Vagina (tissue), 2 donors: ENCODE measurements at regions not wholly inside any gene's neighbourhood (a gene's known extent, or its start where the extent isn't known, plus 50 kb on each side); places are given as distances from the start of the nearest gene placed in this dataset.

Experiments
- DNase-seq, 2 donors: peaks; one replicate each; pipeline ENCODE4 v3.0.0-alpha.2; 2017; ENCODE audit errors: extremely low spot score in 2 of 2
- H3K27ac ChIP-seq: fragments of 200-600 bp; sonication (generic); one replicate; pipeline ENCODE4 v1.5.1; 2019
- H3K27me3 ChIP-seq: fragments of 200-600 bp; sonication (generic); one replicate; pipeline ENCODE4 v1.5.1; 2019
- H3K36me3 ChIP-seq, 2 donors: fragments of 200-600 bp; sonication (generic); one replicate each; pipeline ENCODE4 v1.5.1; 2017 to 2019
- H3K4me1 ChIP-seq: fragments of 200-600 bp; sonication (generic); one replicate; pipeline ENCODE4 v1.5.1; 2019
- H3K4me3 ChIP-seq, 2 donors: fragments of 200-600 bp; sonication (generic); 1 replicate in 1 of 2; 2 replicates in 1 of 2; pipeline ENCODE4 v1.5.1; 2016 to 2019
- H3K9me3 ChIP-seq: fragments of 200-600 bp; sonication (generic); one replicate; pipeline ENCODE4 v1.5.1; 2019
- POLR2A ChIP-seq, 2 donors: fragments of 450-650 bp; IDR thresholded peaks; one replicate each; pipeline ENCODE4 v1.6.1; 2017; ENCODE audit warnings: antibody characterized with exemption in 2 of 2, mild to moderate bottlenecking in 2 of 2, moderate library complexity in 2 of 2
- POLR2AphosphoS5 ChIP-seq, 2 donors: sonication (generic); formaldehyde crosslinking; IDR thresholded peaks; one replicate each; pipeline ENCODE4 v1.9.0; 2017; ENCODE audit warnings: antibody characterized with exemption in 2 of 2, mild to moderate bottlenecking in 2 of 2, low read depth in 1 of 2; ENCODE audit not compliant: insufficient read depth in 1 of 2
- intact Hi-C: fragments of 100-400 bp; cut with DNase I; formaldehyde crosslinking; loops from one replicate; pipeline ENCODE4 v1.15.1; 2023
- TF ChIP-seq, protein P1 (sequence below), 3 experiments: fragments of 450-650 bp in 2 of 3; fragments of 200-600 bp in 1 of 3; sonication (generic) in 1 of 3; IDR thresholded peaks; one replicate each; pipeline ENCODE4 v1.5.1; 2017 to 2019; ENCODE audit warnings: antibody characterized with exemption in 3 of 3, mild to moderate bottlenecking in 2 of 3, moderate library complexity in 2 of 3

DNA sequence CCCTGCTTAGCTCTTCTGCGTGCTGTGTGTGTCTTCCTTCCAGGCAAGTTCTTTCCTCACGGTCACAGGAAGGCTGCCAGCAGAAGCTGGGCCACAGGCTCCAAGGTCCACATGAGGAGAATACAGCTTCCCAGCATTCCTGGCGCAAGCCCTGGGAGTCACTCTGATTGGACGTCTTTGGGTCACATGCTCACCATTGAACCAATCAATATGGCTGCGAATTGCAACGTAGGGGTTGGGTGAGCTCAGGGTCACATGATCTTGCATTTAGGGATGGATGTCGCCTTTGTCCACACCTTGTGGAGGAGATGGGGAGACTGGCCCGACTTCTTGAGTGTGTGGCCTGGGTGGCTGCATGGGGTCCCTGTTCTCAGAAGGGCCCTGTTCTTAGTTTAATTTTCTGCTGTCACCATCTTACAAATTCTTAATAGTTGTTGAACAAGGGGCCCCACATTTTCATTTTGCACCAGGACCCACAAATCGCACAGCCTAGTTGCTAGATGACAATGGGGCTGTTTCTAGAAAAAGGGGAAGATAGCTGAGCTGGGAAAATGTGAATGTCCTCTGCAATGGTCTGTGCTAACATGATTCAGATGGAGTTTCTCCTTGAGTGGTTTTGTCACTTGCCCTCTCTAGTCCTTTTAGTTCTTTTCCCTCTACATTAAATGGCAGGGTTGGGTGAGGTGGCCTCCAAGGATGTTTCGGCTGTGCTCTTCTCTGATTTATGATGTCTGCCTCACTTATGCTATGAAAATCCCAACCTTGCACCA is 149.6 kb downstream of the CDH26 start:
- Histone ChIP-seq H3K9me3 (no peaks in the 10 kb centered on the region), H3K4me3 (no peak overlapping the region), H3K4me1 (no peaks in the 10 kb centered on the region), H3K27me3 (no peaks in the 10 kb centered on the region), H3K36me3 (no peaks in the 10 kb centered on the region), H3K27ac (no peak overlapping the region)
- TF ChIP-seq POLR2A (IDR thresholded peaks at IDR 0.05) (no peak), POLR2AphosphoS5 (IDR thresholded peaks at IDR 0.05; ENCODE audit: insufficient read depth in 1 of 2, low read depth in 1 of 2) (no peak)
- TF ChIP-seq, protein P1, sequence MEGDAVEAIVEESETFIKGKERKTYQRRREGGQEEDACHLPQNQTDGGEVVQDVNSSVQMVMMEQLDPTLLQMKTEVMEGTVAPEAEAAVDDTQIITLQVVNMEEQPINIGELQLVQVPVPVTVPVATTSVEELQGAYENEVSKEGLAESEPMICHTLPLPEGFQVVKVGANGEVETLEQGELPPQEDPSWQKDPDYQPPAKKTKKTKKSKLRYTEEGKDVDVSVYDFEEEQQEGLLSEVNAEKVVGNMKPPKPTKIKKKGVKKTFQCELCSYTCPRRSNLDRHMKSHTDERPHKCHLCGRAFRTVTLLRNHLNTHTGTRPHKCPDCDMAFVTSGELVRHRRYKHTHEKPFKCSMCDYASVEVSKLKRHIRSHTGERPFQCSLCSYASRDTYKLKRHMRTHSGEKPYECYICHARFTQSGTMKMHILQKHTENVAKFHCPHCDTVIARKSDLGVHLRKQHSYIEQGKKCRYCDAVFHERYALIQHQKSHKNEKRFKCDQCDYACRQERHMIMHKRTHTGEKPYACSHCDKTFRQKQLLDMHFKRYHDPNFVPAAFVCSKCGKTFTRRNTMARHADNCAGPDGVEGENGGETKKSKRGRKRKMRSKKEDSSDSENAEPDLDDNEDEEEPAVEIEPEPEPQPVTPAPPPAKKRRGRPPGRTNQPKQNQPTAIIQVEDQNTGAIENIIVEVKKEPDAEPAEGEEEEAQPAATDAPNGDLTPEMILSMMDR (IDR thresholded peaks at IDR 0.05): no peak
- no peak for DNase-seq
- intact Hi-C loops: no loop called here

DNA sequence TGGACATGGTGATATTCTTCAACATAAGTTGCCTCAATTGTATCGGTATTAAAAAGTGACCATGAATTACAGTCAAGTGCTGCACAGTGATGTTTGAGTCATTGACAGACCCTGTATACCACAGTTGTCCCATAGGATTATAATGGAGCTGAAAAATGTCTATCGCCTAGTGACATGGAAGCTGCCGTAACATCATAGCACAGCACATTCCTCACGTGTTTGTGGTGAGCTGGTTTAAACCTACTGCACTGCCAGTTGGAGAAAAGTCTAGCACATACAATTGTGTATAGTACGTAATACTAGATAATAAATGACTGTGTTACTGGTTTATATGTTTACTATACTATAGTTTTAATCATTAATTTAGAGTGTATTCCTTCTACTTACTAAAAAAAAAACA is 150.2 kb downstream of the CDH26 start:
- DNase-seq: no peak
- H3K36me3 ChIP-seq: no peaks in the 10 kb centered on the region
- H3K27me3 ChIP-seq: no peaks in the 10 kb centered on the region
- intact Hi-C loops: no loop called here
- no peaks in the 10 kb centered on the region for H3K4me1 ChIP-seq
- no peaks in the 10 kb centered on the region for H3K9me3 ChIP-seq
- no peak overlapping the region for H3K4me3 ChIP-seq
- H3K27ac ChIP-seq: no peak overlapping the region
- TF ChIP-seq, protein P1 (IDR thresholded peaks at IDR 0.05): no peak
- TF ChIP-seq POLR2A (IDR thresholded peaks at IDR 0.05) (no peak), POLR2AphosphoS5 (IDR thresholded peaks at IDR 0.05; ENCODE audit: insufficient read depth in 1 of 2, low read depth in 1 of 2) (no peak)

DNA sequence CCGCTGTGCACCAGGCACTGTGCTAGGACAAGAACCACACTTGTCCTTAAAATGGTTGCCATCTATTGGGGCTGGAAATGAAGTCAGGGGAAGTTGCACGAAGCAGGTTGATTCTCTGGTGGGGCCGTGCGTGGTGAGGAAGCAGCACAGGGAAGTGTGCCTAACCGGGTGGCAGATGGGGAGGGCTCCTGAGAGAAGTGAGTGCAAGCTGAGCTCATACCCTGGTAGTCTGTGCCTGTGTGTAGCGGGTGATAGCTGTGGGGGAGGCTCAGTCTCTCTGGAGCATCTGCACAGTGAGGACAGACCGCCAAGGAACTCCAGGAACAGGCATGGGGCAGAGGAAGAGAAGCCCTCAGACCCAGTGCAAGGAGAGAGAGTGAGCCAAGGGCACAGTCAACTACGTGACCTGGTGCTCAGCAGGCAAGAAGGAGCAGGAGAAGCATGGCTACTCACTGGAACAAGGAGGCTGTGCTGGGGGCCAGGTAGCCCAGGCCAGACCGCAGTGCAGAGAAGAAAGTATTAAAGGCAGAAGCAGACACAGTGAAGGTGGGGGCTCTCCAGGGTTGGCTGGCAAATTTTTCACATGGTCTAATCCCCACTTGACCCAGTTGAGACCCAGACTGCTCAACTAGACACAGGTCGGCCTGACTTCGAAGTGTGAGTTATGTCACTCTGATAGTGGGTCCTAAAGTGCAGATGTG is 155.0 kb downstream of the CDH26 start:
- Histone ChIP-seq H3K9me3 (no peaks in the 10 kb centered on the region), H3K4me3 (no peak overlapping the region), H3K27ac (no peak overlapping the region), H3K4me1 (peaks cover 20% of the 10 kb centered on the region), H3K36me3 (no peaks in the 10 kb centered on the region), H3K27me3 (no peaks in the 10 kb centered on the region)
- DNase-seq: no peak
- intact Hi-C loops: no loop called here
- TF ChIP-seq POLR2AphosphoS5 (IDR thresholded peaks at IDR 0.05; ENCODE audit: insufficient read depth in 1 of 2, low read depth in 1 of 2): no peak
- TF ChIP-seq, protein P1 (IDR thresholded peaks at IDR 0.05): no peak
- TF ChIP-seq POLR2A (IDR thresholded peaks at IDR 0.05): no peak

DNA sequence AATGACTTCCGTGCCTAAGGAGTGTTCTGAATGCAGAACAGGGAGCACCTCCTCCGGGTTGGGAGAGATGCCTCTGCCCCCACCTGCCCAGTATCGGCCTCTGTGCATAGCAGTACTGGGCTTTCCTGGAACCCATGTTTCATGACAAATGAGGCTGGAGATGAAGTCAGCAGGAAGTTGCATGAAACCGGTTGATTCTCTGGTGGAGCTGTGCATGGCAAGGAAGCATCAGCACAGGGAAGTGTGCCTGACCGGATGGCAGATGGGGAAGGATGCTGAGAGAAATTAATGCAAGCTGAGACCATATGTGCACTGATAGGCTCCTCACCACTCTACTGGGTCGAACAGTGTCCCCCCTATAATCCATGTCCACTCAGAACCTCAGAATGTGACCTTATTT is 155.5 kb downstream of the CDH26 start:
- TF ChIP-seq POLR2AphosphoS5 (IDR thresholded peaks at IDR 0.05; ENCODE audit: insufficient read depth in 1 of 2, low read depth in 1 of 2) (no peak), POLR2A (IDR thresholded peaks at IDR 0.05) (no peak)
- TF ChIP-seq, protein P1 (IDR thresholded peaks at IDR 0.05): no peak
- H3K9me3 ChIP-seq: no peaks in the 10 kb centered on the region
- H3K4me3 ChIP-seq: no peak overlapping the region
- no peak overlapping the region for H3K27ac ChIP-seq
- intact Hi-C loops: no loop called here
- no peaks in the 10 kb centered on the region for H3K27me3 ChIP-seq
- H3K4me1 ChIP-seq: peaks cover 20% of the 10 kb centered on the region
- H3K36me3 ChIP-seq: no peaks in the 10 kb centered on the region
- DNase-seq: no peak

DNA sequence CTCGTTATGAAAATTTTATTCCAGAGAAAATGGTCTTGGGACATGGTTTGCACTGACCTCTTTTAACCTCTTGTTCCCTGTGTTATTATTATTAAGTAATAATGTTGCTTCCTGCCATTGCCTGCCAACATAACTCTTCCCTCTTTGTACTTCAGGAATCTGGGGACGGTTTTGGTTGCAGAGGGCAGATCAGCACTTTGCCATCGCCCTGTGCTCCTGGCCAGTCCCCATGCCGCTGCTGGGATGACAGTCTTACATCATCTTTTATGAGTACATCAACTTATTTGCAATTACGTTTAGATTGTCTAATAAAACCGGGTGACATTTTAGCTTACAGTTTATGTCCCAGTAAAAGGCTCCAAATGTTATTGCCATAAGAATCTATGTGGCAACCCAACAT is 157.2 kb downstream of the CDH26 start:
- intact Hi-C loops: no loop called here
- no peaks in the 10 kb centered on the region for H3K36me3 ChIP-seq
- no peaks in the 10 kb centered on the region for H3K9me3 ChIP-seq
- no peak overlapping the region for H3K4me3 ChIP-seq
- no peaks in the 10 kb centered on the region for H3K27me3 ChIP-seq
- H3K27ac ChIP-seq: peak overlapping the region; percentile 33
- DNase-seq: no peak
- H3K4me1 ChIP-seq: peaks cover 20% of the 10 kb centered on the region
- TF ChIP-seq POLR2AphosphoS5 (IDR thresholded peaks at IDR 0.05; ENCODE audit: insufficient read depth in 1 of 2, low read depth in 1 of 2) (no peak), POLR2A (IDR thresholded peaks at IDR 0.05) (no peak)
- TF ChIP-seq, protein P1 (IDR thresholded peaks at IDR 0.05): no peak
